NCI-H748 (cell line): ENCODE measurements at regions not wholly inside any gene's neighbourhood (a gene's known extent, or its start where the extent isn't known, plus 50 kb on each side); places are given as distances from the start of the nearest gene placed in this dataset.

Experiments
- DNase-seq: peaks from one replicate; lab custom pipeline; 2025; ENCODE audit not compliant: unreplicated experiment; lab: John Stamatoyannopoulos, UW

DNA sequence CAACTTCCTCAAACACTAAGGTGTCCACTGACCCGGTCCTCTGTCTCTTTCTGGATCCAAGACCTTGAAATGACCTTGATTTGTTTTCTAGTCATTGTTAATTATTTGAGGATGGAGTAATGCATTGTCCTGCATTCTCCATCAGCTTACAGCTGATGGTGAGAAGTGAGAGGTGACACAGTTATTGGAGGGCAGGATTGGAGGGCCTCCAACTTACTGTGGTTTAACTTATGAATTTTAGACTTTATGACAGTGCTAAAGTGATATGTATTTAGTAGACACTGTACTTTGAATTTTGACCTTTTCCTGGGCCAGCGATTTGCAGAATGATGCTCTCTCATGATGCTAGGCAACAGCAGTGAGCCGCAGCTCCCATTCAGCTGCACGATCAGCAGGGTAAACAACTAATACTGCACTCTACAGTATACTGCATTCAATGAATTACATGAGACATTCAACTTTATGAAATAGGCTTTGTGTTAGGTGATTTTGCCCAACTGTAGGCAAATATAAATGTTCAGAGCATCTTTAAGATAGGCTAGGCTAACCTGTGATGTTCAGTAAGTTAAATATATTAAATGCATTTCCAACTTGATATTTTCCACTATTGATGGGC is 200.0 kb upstream of the MEX3C start:
- DNase-seq, result no peak

DNA sequence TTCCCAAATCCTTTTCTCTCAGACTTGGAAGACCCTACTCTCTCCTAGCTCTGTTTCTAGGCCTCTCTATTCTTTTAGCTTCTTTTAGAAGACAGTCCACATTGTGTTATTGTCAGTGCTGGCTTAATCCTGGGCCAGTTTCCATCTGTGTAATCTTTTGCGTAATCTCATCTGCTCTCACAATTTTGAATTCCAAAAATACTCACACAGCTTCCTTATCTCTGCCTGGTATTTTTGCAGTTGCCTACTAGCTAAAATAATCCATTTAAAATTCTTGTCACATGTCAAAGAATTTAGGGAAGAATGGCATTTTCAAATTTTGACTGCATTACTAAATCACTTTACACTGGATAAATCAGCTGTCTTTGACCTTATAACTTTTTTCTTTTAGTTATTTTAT is 200.6 kb upstream of the MEX3C start:
- no peak for DNase-seq

DNA sequence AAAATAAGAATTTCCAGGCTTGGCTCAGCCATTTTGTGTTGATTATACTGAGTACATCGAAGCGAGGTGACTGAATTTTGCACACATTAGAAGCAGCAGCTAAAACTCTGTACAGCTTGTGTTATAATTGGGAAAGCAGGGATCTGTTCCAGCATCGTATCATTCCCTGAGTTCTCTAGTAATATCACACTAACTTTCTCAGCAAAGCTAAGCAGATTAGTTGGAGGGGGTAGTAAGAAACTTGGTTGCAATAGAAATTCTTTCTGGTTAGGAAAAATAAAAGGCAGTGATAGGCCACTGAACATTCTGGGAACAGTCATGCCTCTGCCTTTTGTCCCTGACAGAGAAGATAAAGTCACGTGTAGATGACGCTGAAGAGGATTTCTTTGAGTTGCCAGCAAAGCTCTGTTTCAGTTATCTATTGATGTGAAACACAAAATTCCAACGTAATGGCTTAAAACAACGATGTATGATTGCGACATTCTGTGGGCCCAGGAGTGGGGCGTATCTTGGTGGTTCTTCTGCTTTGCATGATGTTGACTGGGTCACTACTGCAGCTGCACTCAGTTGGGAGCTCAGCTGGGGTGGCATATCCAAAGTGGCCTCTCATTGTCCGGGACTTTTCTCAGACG is 202.1 kb upstream of the MEX3C start:
- DNase-seq, result no peak

DNA sequence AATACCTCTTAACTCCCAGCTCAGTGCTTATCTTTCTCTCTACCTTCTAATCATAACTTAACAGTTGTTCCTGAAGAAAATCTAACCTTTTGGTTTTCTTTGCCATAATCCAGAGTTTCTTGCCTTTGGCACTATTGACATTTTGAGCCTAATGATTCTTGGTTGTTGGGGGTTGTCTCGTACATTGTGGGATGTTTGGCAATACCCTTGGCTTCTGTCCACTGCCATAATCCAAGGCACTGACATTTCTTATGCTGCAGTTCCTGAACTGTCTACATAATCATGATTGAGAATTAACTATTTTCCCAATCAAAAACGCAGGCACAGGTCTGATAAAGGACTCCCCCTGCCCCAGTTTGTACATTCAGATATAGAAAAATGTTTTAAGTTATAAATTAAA is 203.2 kb upstream of the MEX3C start:
- DNase-seq, result no peak

DNA sequence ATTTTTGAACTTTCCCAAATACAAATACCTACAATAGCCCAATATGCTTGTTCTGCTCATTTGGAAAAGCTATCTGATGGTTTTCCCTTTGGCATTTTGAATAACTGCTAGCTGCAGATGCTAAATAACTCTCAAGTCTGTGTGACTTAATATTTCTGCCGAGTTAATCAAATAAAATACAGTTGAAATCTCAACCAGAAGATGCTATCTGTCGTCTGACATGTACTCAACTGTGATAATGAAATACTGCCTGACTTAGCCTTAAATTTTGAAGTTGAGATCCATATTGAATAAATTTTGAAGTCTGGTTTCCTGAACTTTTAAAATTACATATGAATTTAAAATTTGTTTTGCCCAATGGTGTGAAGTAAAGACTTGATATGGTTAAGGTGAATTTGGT is 204.4 kb upstream of the MEX3C start:
- DNase-seq, result no peak

DNA sequence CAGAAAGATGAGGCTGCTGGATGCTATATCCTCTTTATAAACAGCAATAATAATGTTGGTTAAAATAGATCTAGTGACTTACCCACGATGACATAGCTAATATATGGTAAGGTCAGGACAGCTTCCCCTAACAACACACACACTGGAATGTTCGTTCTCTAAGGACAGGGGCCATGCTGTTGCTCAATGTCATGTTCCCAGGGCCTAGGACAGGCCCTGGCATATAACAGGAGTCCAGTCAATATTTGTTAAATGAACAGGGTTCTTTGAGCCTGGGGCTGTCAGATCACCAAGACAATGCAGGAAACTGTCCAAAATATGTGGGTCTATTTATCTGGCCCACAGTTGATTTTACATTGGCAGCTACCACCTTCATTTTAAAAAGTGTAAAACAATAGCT is 207.1 kb upstream of the MEX3C start:
- no peak for DNase-seq

DNA sequence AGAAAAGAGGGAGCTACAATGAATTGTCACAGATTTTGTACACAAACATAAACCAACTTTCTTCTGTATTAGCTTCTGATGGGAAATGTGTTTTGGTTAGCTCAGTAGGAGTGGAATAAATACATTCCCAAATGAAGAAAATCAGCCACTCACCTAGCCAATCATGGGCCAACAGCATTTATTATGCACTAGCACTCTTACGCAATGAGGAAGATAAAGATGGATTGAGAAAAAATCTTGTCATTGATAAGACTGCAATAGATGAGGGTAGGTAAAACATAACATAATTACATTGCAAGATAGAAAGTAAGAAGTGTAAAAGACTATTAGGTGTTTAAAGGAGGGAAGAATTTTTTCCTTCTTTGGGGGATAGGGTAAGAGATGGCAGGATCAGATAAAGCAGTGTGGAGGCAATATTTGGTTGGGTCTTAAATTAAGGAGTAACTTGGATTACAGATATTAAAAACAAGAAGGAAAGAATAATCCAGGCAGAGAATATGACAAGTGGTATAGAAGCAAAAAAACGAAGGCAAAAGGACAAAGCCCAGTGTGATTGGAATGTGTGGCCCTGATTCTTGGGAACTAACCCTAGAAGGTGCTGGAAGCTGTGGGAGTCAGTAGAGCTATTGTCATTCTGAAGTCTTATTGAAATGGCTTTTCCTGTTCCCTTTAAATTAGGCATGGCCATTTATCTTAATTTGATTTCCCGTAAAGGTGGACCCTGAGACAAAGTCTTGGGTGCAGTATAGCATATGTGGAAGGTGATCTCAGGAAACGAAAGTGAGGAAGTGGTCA is 208.4 kb upstream of the MEX3C start:
- DNase-seq, result no peak

DNA sequence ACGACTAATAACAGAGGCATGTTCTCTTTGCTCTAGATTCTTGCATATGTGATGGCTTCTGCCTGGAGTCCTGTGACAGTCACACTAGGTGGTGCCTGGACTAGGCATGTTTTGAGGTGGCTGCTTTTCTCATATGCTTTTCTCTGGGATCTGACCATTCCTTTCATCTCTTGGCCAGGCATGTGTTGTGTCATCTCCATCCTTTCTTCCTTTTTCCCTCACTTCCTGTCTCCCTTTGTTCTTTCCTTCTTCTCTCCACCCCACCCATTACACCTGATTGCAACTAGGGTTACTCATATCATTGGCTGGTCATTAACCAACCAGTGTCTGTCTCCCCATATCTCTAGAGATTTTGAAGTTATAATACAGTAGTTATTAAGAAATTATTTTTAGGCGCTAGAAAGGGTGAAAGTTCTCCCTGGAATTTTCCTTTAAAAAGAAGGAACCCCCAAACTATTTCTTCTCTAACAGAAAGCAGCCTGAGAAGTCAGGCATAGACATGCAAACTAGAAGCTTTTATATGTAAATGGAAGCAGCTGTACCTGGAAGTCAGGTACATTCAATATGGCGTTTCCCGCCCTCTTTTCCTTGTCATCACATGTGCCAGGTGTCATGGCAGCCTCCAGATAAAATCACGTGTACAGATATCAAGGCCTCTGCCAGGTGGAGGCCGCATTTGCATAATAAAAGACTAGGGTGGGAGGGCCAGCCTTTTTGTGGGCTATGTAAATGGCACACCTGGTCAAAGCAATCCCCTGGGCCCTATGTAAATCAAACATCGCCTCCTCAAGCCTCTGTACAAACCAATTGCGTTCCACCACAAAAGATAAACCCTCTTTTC is 220.4 kb upstream of the MEX3C start:
- peak; percentile 64 for DNase-seq

DNA sequence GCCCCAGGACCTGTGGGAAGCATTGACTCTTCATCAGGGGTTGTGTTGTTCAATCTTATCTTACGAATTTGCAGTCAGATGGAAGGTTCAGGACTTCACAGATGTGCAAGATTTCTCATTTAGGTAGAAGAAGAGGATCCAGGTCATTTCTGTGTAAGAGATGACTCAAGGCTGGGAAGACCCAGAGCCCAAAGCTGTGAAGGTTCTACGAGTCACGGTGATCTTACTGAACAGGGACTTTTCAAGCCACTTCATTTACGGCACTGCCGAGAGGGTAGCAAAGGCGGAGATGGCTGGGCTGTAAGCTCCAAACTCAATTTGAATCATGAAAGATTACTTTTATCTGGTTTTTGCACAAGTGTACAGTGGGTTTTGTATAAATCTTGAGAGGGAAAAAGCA is 228.0 kb upstream of the MEX3C start:
- DNase-seq, result no peak

DNA sequence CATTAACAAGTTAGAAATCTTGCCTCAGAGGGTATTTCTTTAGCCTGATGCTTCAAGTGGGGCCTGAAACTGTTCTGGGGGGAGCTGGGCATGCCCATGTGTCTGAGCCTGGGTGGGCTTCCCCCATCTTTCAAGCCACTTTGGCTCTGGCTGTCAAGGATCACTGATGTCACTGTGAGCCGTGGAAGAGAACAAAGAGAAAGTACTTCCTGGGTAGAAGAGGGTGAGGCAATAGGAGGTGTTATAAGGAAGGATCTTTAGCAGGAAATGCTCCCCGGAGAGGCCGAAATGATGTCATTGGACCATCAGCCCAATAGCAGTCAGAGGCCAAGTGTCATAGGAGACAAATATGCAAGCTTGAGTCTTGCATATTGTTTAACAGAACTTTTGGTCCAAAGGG is 228.4 kb upstream of the MEX3C start:
- DNase-seq, result no peak

DNA sequence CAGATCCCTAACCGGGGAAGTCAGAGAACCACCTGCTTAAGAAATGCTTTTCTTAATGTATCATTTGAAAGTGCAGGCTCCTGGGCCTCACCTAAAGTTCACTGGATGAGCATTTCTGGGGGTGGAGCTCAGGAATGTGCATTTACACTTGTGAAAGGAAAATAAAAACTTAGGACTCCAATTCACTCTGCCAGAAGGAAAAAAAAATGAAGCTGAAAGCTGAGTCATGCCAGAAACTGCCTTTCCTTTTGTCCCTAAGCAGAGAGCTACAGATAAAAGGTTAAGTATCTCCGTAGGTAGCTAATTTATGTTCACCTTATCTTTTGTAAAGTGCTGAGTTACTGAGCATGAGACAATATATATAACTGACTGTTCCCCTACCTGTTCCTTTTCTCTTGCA is 229.5 kb upstream of the MEX3C start:
- DNase-seq, result no peak

DNA sequence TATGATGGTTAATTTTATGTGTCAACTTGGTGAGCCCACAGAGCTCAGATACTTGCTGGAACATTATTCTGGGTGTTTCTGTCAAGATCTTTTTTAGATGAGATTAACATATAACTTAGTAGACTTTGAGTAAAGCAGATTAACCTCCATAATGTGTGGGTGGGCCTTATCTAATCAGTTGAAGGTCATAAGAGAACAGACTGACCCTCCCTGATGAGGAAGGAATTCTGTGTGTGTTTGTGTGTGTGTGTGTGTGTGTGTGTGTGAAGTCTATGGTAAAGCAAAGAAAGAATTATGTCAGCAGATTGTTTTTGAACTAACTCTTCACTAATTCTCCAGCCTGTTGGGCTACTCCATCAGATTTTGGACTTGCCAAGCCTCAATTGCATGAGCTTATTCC is 232.2 kb upstream of the MEX3C start:
- no peak for DNase-seq

DNA sequence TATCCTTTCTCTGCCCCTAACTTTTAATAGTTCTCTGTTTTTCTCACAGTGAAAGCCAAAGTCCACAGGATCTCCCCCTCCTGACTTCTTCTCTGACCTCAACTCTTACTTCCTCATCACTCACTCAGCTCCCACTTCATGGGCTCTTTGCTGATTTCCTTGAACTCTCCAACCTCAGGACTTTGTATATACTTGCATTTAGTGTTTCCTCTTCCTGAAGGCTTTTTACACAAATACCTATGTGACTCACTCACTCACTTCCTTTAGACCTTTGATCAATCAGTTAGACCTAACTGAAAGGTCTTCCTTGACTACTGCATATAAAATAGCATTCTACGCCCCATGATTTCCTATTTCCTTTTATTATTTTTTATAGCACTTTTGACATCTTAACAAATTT is 233.1 kb upstream of the MEX3C start:
- DNase-seq, result no peak

DNA sequence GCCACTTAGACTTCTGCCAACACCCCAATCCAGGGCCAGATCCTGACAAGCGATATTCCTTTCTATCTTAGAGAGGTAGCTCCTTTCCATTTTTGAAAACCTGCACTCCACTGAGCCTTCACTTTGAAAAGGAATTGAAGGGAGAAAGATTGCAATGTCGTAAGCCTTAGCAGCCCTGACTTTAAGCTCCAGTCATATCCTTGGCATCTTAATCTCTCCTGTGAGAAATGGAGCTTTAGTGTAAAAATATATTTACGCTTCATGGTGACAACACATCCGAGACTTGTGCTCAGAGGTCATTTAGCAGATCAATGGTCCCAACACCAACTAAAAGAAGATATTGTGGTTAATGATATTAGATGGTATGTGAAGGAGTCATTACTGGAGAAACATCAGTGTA is 235.8 kb upstream of the MEX3C start:
- DNase-seq, result no peak

DNA sequence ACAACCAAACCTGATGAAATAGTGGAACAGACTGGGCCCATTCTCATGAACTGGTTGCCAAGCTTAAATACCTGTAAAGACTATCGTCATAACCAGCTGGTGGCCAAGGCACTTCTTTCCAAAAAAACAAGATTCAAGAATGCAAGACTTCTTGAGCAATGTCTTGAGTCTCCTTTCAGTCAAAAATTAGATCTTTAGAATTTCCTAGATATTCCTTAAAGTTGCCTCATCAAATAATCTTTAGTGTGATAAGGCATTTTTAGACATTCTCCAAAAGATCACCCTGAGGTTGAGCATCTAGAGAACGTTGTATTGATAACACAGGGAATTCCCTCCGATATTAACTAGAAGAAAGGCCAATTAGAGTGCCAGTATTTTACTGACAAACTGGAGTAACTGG is 236.4 kb upstream of the MEX3C start:
- DNase-seq, result no peak

DNA sequence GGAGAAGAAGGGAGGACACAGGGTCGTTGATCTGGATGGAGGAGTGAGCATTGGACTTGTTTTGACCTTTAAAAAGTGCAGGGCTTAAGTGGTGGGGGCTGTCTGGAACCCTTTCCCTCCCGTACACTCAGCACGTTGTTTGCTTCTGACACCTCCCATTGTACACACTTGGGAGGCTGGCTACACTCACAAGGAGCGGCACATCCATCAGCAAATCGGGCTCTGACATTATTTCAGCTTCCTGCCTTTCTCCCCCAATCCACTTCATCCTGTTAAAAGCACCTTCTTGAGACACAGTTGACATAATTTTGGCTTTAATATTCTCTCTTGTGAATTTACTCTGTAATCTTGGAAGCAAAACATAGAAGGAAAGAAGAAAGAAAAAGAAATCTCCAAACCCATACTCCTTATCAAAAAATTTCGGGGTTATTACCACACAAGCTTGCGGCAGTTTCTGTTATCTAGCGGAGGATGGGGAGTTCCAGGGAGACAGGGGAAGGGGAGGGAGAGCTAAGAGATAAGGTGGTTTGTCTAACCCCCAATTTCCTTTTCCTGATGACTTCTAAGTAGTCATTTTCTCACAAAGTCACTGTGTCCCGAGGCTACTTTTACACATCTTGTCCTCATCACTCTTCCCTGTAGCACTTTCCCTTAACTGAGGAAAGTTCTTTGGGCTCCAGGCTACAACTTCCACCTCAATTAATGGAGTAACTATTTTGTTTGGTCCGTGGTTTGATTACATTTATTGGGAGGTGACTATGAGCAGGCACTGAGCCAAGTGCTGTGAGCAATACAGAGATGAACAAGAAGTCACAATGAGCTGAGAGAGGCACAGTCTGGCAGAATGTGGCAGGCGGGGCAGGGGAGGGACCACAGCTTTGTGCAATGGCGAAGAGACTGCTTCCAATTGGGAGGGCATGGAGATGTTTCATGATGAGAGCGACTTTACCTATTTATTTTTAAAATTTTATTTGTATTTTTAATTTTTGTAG is 240.1 kb upstream of the MEX3C start:
- DNase-seq, result peak; percentile 73

DNA sequence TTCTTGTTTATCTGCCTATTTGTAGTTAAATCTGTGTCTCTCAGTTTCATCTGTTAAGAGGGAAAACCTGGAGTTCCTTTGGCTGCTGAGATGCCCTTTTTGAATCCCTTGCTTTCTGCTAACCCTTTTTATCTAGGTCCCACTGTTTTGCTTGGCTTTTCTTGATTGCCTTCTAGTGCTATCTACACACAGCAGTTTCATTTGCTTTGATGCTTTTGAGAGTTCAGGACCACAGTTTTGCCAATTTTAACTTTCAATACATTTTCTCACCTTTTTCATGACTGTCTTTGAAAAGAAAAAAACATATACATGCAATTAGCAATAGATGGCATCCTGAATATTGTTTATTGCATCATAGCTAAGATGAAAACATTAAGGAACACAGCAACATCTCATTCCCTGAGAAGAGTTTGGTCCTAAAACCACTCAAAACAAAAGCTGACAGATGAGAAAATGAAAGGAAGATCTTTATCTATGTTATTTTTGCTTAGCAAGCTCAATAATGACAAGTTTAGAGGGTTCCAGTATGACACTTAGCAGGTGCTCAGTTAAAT is 241.4 kb upstream of the MEX3C start:
- no peak for DNase-seq

DNA sequence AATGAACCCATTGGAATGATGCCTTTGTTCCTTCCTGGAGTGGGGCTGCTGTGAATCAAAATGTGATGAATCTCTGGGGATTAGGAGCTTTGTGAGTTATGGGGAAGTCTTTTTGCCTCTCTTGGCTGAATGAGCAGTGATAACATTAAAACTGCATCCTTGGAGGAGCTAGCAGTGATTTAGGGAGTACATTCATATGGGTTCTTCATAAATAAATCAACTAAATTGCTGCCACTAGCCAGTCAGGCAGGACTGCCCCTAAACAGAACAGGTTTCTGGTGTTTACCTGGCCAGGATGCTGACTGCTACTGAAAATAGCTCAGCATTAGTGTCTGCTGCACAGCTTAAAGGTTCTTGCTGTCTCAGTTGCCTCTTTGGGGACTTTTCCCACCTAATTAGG is 244.5 kb upstream of the MEX3C start:
- peak; percentile 45 for DNase-seq

DNA sequence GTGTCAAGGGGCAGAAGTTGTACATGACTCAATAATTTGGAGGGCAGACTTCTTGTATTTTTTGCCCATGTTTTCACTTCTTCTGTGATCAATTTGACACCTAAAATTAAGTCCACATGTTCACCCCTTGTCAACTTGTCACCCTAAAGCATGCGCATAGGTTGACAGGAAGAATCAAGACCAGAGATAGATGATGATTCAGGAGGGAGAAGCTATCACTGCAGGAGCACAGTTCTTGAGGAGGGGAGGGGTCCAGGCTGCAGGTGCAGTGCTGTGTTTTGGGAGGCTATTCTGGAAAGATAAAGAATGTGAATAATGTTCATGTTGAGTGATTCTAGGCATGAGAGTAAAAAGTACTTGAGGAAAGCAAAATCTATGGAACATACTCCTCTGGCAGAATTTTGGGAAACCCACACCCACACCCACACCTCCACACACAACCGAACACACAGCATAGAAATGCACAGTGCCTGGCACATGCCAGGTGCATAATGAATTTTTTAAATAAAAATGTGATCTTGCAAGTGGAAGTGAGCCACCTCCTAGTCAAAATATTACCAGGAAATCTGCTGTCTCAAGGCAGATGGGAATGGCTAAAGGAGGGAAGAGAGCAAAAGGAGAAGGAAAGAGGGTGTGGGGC is 249.2 kb upstream of the MEX3C start:
- DNase-seq, result no peak
